ENCODE measurements at regions not wholly inside any gene's neighbourhood (a gene's known extent, or its start where the extent isn't known, plus 50 kb on each side); places are given as distances from the start of the nearest gene placed in this dataset.

DNA sequence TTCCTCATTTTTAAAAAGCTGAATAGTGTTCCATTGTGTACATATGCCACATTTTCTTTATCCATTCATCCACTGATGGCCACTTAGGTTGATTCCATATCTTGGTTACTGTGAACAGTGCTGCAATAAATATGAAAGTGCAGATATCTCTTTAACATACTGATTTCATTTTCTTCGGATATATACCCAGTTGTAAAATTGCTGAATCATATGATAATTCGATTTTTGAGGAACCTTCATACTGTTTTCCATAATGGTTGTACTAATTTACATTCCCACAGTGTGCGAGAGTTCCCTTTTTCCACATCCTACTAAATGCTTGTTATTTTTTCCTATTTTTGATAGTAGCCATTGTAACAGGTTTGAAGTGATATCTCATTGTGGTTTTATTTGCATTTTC, 263.2 kb downstream of the STK31 start:
- Histone ChIP-seq H3K4me3 (ENCODE audit: low read length) (no peak overlapping the region), H3K27ac (ENCODE audit: low read length) (no peak overlapping the region), H4K20me1 (ENCODE audit: insufficient read depth) (no peaks in the 10 kb centered on the region), H3K27me3 (ENCODE audit: insufficient read depth, low read depth, low read length) (no peaks in the 10 kb centered on the region), H3F3A (ENCODE audit: insufficient read depth, low read length, poor library complexity, severe bottlenecking) (no peaks in the 10 kb centered on the region), H3K4me2 (ENCODE audit: low read length) (no peak overlapping the region), H3K9me2 (ENCODE audit: insufficient read depth, low read length) (no peaks in the 10 kb centered on the region), H3K79me2 (replicated peaks; ENCODE audit: insufficient read depth, low read length) (no peaks in the 10 kb centered on the region), H3K9ac (ENCODE audit: low read length) (no peak overlapping the region), H3K36me3 (ENCODE audit: insufficient read depth, low read length) (no peaks in the 10 kb centered on the region), H2AFZ (ENCODE audit: low read depth, low read length) (no peak overlapping the region), H3K9me3 (ENCODE audit: low read length) (peaks cover 6% of the 10 kb centered on the region)
- no peak for TF ChIP-seq TAF1 (IDR thresholded peaks at IDR 0.05; ENCODE audit: low read depth)
- TF ChIP-seq EP300 (conservative IDR thresholded peaks at IDR 0.05; ENCODE audit: poor library complexity, severe bottlenecking) = no peak
- no peak for TF ChIP-seq RAD21 (conservative IDR thresholded peaks at IDR 0.05)
- TF ChIP-seq, protein P1, sequence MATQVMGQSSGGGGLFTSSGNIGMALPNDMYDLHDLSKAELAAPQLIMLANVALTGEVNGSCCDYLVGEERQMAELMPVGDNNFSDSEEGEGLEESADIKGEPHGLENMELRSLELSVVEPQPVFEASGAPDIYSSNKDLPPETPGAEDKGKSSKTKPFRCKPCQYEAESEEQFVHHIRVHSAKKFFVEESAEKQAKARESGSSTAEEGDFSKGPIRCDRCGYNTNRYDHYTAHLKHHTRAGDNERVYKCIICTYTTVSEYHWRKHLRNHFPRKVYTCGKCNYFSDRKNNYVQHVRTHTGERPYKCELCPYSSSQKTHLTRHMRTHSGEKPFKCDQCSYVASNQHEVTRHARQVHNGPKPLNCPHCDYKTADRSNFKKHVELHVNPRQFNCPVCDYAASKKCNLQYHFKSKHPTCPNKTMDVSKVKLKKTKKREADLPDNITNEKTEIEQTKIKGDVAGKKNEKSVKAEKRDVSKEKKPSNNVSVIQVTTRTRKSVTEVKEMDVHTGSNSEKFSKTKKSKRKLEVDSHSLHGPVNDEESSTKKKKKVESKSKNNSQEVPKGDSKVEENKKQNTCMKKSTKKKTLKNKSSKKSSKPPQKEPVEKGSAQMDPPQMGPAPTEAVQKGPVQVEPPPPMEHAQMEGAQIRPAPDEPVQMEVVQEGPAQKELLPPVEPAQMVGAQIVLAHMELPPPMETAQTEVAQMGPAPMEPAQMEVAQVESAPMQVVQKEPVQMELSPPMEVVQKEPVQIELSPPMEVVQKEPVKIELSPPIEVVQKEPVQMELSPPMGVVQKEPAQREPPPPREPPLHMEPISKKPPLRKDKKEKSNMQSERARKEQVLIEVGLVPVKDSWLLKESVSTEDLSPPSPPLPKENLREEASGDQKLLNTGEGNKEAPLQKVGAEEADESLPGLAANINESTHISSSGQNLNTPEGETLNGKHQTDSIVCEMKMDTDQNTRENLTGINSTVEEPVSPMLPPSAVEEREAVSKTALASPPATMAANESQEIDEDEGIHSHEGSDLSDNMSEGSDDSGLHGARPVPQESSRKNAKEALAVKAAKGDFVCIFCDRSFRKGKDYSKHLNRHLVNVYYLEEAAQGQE (IDR thresholded peaks at IDR 0.05; ENCODE audit: borderline replicate concordance) = no peak
- TF ChIP-seq POLR2AphosphoS5 (IDR thresholded peaks at IDR 0.05) = no peak
- TF ChIP-seq, protein P2, sequence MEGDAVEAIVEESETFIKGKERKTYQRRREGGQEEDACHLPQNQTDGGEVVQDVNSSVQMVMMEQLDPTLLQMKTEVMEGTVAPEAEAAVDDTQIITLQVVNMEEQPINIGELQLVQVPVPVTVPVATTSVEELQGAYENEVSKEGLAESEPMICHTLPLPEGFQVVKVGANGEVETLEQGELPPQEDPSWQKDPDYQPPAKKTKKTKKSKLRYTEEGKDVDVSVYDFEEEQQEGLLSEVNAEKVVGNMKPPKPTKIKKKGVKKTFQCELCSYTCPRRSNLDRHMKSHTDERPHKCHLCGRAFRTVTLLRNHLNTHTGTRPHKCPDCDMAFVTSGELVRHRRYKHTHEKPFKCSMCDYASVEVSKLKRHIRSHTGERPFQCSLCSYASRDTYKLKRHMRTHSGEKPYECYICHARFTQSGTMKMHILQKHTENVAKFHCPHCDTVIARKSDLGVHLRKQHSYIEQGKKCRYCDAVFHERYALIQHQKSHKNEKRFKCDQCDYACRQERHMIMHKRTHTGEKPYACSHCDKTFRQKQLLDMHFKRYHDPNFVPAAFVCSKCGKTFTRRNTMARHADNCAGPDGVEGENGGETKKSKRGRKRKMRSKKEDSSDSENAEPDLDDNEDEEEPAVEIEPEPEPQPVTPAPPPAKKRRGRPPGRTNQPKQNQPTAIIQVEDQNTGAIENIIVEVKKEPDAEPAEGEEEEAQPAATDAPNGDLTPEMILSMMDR (IDR thresholded peaks at IDR 0.05; ENCODE audit: poor library complexity, severe bottlenecking) = no peak
- TF ChIP-seq EZH2 (IDR thresholded peaks at IDR 0.05; ENCODE audit: borderline replicate concordance, insufficient read depth, low read length, poor library complexity, severe bottlenecking) = no peak
- no peak for TF ChIP-seq SMC3 (conservative IDR thresholded peaks at IDR 0.05; ENCODE audit: poor library complexity)
- no peak for TF ChIP-seq MXI1 (conservative IDR thresholded peaks at IDR 0.05; ENCODE audit: poor library complexity, severe bottlenecking)

DNA sequence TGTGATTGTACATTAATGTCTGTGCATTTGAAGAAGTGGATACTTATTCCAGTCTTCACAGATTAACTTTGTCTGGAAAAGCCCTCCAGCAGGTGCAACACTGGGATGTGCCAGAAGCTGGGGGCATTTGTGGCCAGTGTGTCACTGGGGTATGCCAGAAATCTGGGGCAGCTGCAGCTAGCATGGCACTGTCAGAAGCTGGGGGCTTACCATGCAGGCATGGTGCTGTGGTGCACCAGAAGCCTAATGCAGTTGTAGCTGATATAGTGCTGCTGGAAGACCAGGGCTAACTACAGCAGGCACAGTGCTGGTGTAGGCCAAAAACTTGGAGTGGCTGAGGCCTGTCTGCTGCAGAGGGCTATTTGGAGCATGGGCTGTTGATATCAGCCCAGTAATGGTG, 270.1 kb downstream of the STK31 start:
- H3K36me3 ChIP-seq (ENCODE audit: insufficient read depth, low read length) = no peaks in the 10 kb centered on the region
- no peaks in the 10 kb centered on the region for H4K20me1 ChIP-seq (ENCODE audit: insufficient read depth)
- no peak overlapping the region for H3K27ac ChIP-seq (ENCODE audit: low read length)
- no peaks in the 10 kb centered on the region for H3K27me3 ChIP-seq (ENCODE audit: insufficient read depth, low read depth, low read length)
- no peaks in the 10 kb centered on the region for H3K79me2 ChIP-seq (replicated peaks; ENCODE audit: insufficient read depth, low read length)
- H3K4me3 ChIP-seq (ENCODE audit: low read length) = no peak overlapping the region
- no peak overlapping the region for H2AFZ ChIP-seq (ENCODE audit: low read depth, low read length)
- H3K4me2 ChIP-seq (ENCODE audit: low read length) = no peak overlapping the region
- no peaks in the 10 kb centered on the region for H3F3A ChIP-seq (ENCODE audit: insufficient read depth, low read length, poor library complexity, severe bottlenecking)
- no peaks in the 10 kb centered on the region for H3K9me2 ChIP-seq (ENCODE audit: insufficient read depth, low read length)
- TF ChIP-seq EZH2 (IDR thresholded peaks at IDR 0.05; ENCODE audit: borderline replicate concordance, insufficient read depth, low read length, poor library complexity, severe bottlenecking) (no peak), EP300 (conservative IDR thresholded peaks at IDR 0.05; ENCODE audit: poor library complexity, severe bottlenecking) (no peak)
- H3K9me3 ChIP-seq (ENCODE audit: low read length) = no peaks in the 10 kb centered on the region
- no peak overlapping the region for H3K9ac ChIP-seq (ENCODE audit: low read length)

DNA sequence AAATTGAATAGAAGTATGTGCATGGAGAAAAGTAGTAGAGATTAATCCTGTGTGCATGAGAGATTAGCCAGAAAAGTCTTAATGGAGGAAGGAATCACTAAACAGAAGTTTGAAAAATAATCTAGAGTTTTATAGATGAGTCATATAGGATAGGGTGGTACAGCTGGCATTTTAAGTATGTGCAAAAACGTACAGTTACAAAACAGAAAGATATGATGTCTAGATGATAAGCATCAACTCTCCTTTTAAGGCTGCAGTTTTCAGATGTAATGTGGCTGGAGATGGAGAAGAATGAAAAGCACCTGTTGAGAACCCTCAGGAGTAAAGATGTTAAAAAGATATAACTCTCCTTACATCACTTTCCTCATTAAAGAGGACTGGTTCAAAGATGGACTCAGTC, 271.3 kb downstream of the STK31 start:
- H3K36me3 ChIP-seq (ENCODE audit: insufficient read depth, low read length) = no peaks in the 10 kb centered on the region
- no peaks in the 10 kb centered on the region for H3K79me2 ChIP-seq (replicated peaks; ENCODE audit: insufficient read depth, low read length)
- H3K4me2 ChIP-seq (ENCODE audit: low read length) = no peak overlapping the region
- H4K20me1 ChIP-seq (ENCODE audit: insufficient read depth) = no peaks in the 10 kb centered on the region
- no peaks in the 10 kb centered on the region for H3K27me3 ChIP-seq (ENCODE audit: insufficient read depth, low read depth, low read length)
- no peak overlapping the region for H2AFZ ChIP-seq (ENCODE audit: low read depth, low read length)
- TF ChIP-seq EZH2 (IDR thresholded peaks at IDR 0.05; ENCODE audit: borderline replicate concordance, insufficient read depth, low read length, poor library complexity, severe bottlenecking) (no peak), POLR2AphosphoS5 (IDR thresholded peaks at IDR 0.05) (no peak), SMC3 (conservative IDR thresholded peaks at IDR 0.05; ENCODE audit: poor library complexity) (no peak), RAD21 (conservative IDR thresholded peaks at IDR 0.05) (no peak), TAF1 (IDR thresholded peaks at IDR 0.05; ENCODE audit: low read depth) (no peak), EP300 (conservative IDR thresholded peaks at IDR 0.05; ENCODE audit: poor library complexity, severe bottlenecking) (no peak), MXI1 (conservative IDR thresholded peaks at IDR 0.05; ENCODE audit: poor library complexity, severe bottlenecking) (no peak)
- TF ChIP-seq, protein P2 (IDR thresholded peaks at IDR 0.05; ENCODE audit: poor library complexity, severe bottlenecking) = no peak
- TF ChIP-seq, protein P1 (IDR thresholded peaks at IDR 0.05; ENCODE audit: borderline replicate concordance) = no peak
- no peak overlapping the region for H3K9ac ChIP-seq (ENCODE audit: low read length)
- H3K27ac ChIP-seq (ENCODE audit: low read length) = no peak overlapping the region
- H3K9me2 ChIP-seq (ENCODE audit: insufficient read depth, low read length) = no peaks in the 10 kb centered on the region
- no peaks in the 10 kb centered on the region for H3F3A ChIP-seq (ENCODE audit: insufficient read depth, low read length, poor library complexity, severe bottlenecking)
- no peaks in the 10 kb centered on the region for H3K9me3 ChIP-seq (ENCODE audit: low read length)
- no peak overlapping the region for H3K4me3 ChIP-seq (ENCODE audit: low read length)
